ENCODE measurements at regions not wholly inside any gene's neighbourhood (a gene's known extent, or its start where the extent isn't known, plus 50 kb on each side); places are given as distances from the start of the nearest gene placed in this dataset.

GRCh38 chr13:70619936-70620335 lies 511.7 kb upstream of the KLHL1 start:
- no peak for DNase-seq
- H2AFZ ChIP-seq (ENCODE audit: low read depth), result no peak overlapping the region
- H3K27ac ChIP-seq (ENCODE audit: low read depth in 2 of 2, low read length in 1 of 2), result no peak overlapping the region
- no peak overlapping the region for H3K4me3 ChIP-seq (ENCODE audit: low read depth in 2 of 2, low read length in 1 of 2)
- no peaks in the 10 kb centered on the region for H3F3A ChIP-seq (replicated peaks; ENCODE audit: insufficient read depth)
- H3K79me2 ChIP-seq (ENCODE audit: insufficient read depth), result no peaks in the 10 kb centered on the region
- ChIA-PET POLR2A (no interaction called here), CTCF (no interaction called here)
- H3K4me2 ChIP-seq, result no peak overlapping the region
- H3K9ac ChIP-seq, result no peak overlapping the region
- 74% methylated on average over 2 of the region's 2 CpGs for WGBS (ENCODE audit: low lambda C conversion rate)
- TF ChIP-seq RXRA (IDR thresholded peaks at IDR 0.05; ENCODE audit: borderline replicate concordance, low read depth), result no peak
- no peak for TF ChIP-seq MXI1 (IDR thresholded peaks at IDR 0.05; ENCODE audit: low read depth, low read length)
- TF ChIP-seq GABPA (IDR thresholded peaks at IDR 0.05; ENCODE audit: low read depth), result no peak
- TF ChIP-seq FOXJ3 (CRISPR knock-in tag; IDR thresholded peaks at IDR 0.05), result no peak
- no peak for TF ChIP-seq TCF12 (IDR thresholded peaks at IDR 0.05)
- TF ChIP-seq NFIC (IDR thresholded peaks at IDR 0.05; ENCODE audit: borderline replicate concordance), result no peak
- TF ChIP-seq YY1 (IDR thresholded peaks at IDR 0.05; ENCODE audit: low read depth), result no peak
- no peak for TF ChIP-seq RCOR1 (IDR thresholded peaks at IDR 0.05; ENCODE audit: low read length)
- TF ChIP-seq MEF2A (IDR thresholded peaks at IDR 0.05; ENCODE audit: borderline replicate concordance, low read depth), result no peak
- TF ChIP-seq IRF3 (IDR thresholded peaks at IDR 0.05; ENCODE audit: low read depth, low read length), result no peak
- TF ChIP-seq CTCF (IDR thresholded peaks at IDR 0.05), result no peak
- TF ChIP-seq PBX3 (IDR thresholded peaks at IDR 0.05), result no peak
- TF ChIP-seq MAX (IDR thresholded peaks at IDR 0.05; ENCODE audit: low read depth), result no peak
- no peak for TF ChIP-seq SMC3 (IDR thresholded peaks at IDR 0.05; ENCODE audit: low read depth, low read length)
- no peak for TF ChIP-seq GATA2 (CRISPR knock-in tag; IDR thresholded peaks at IDR 0.05)
- TF ChIP-seq CHD2 (IDR thresholded peaks at IDR 0.05; ENCODE audit: low read length, partially characterized antibody), result no peak
- TF ChIP-seq USF2 (IDR thresholded peaks at IDR 0.05; ENCODE audit: borderline replicate concordance, low read depth, low read length), result no peak
- TF ChIP-seq JUND (IDR thresholded peaks at IDR 0.05), result no peak
- no peak for TF ChIP-seq FOXM1 (IDR thresholded peaks at IDR 0.05; ENCODE audit: low read depth)
- TF ChIP-seq FOSL2 (IDR thresholded peaks at IDR 0.05; ENCODE audit: borderline replicate concordance, low read depth), result no peak
- no peaks in the 10 kb centered on the region for H3K27me3 ChIP-seq (ENCODE audit: insufficient read depth)
- H3K36me3 ChIP-seq (replicated peaks in 1 of 2; ENCODE audit: control insufficient read depth in 1 of 2, insufficient read depth in 2 of 2, low read length in 1 of 2), result no peaks in the 10 kb centered on the region
- H4K20me1 ChIP-seq (ENCODE audit: insufficient read depth), result no peaks in the 10 kb centered on the region
- no peaks in the 10 kb centered on the region for H3K9me2 ChIP-seq
- H3K4me1 ChIP-seq (ENCODE audit: control insufficient read depth in 1 of 2, insufficient read depth in 2 of 2, low read depth in 1 of 2, low read length in 1 of 2), result no peaks in the 10 kb centered on the region
- no peaks in the 10 kb centered on the region for H3K9me3 ChIP-seq
